GM12878 (cell line): ENCODE measurements at regions not wholly inside any gene's neighbourhood (a gene's known extent, or its start where the extent isn't known, plus 50 kb on each side); places are given as distances from the start of the nearest gene placed in this dataset.

Source experiments
- ATAC-seq: fragments of 200-7000 bp; cut with Tn5 transposase; 3 replicates; pipeline ENCODE4 v1.9.1; 2020; ENCODE audit warnings: mild to moderate bottlenecking, moderate library complexity
- BruUV-seq: library from RNA; stranded (reverse); fragments of 400-500 nt; replicated peaks from 2 replicates; lab custom pipeline; 2021; lab: Mats Ljungman, UMichigan
- CTCF ChIA-PET: fragments of 300-600 bp; sonication (Branson Sonifier 250); formaldehyde crosslinking; extraction: SDS; loops from one replicate; lab custom pipeline; 2021; ENCODE audit warnings: inconsistent platforms; lab: Yijun Ruan, JAX
- POLR2A ChIA-PET: fragments of 350-600 bp; formaldehyde crosslinking; extraction: SDS; loops from one replicate; lab custom pipeline; 2021; ENCODE audit warnings: inconsistent platforms; lab: Charles Lee
- RAD21 ChIA-PET: fragments of 300-600 bp; sonication (Branson Sonifier 250); formaldehyde crosslinking; loops from one replicate; lab custom pipeline; 2023; ENCODE audit warnings: antibody characterized with exemption; ENCODE audit not compliant: unreplicated experiment; lab: Charles Lee
- SMC1A ChIA-PET: fragments of 300-600 bp; sonication (Branson Sonifier 250); formaldehyde crosslinking; loops from one replicate; lab custom pipeline; 2023; ENCODE audit not compliant: unreplicated experiment, uncharacterized antibody; lab: Charles Lee
- DNase-seq: peaks from one replicate; pipeline ENCODE4 v3.0.0-alpha.2; 2011; ENCODE audit warnings: low read depth, low spot score
- FAIRE-seq: peaks from 3 replicates; lab custom pipeline; 2011; peaks lifted over from hg19 to GRCh38; lab: Jason Lieb, UNC
- H2AFZ ChIP-seq: 2 replicates; pipeline ENCODE4 v1.6.0; 2011; ENCODE audit warnings: low read depth, low read length, control low read depth; ENCODE audit not compliant: control insufficient read depth
- H3K27ac ChIP-seq: 2 replicates; pipeline ENCODE4 v1.5.1; 2011; ENCODE audit warnings: control low read depth; ENCODE audit not compliant: control insufficient read depth, insufficient read depth
- H3K27me3 ChIP-seq, 2 experiments: replicated peaks in 1 of 2; 2 replicates each; pipeline versions ENCODE4 v1.6.0 to v1.6.1; 2011; ENCODE audit warnings: low read length in 1 of 2; ENCODE audit not compliant: control insufficient read depth in 2 of 2, insufficient read depth in 2 of 2
- H3K36me3 ChIP-seq, 2 experiments: 2 replicates each; pipeline ENCODE4 v1.5.1; 2011; ENCODE audit warnings: low read length in 1 of 2; ENCODE audit not compliant: control insufficient read depth in 2 of 2, insufficient read depth in 2 of 2
- H3K4me1 ChIP-seq: 2 replicates; pipeline ENCODE4 v1.6.1; 2011; ENCODE audit warnings: mild to moderate bottlenecking, low read length, moderate library complexity, mixed read lengths; ENCODE audit not compliant: control insufficient read depth, insufficient read depth
- H3K4me2 ChIP-seq: 2 replicates; pipeline ENCODE4 v1.6.0; 2011; ENCODE audit warnings: control low read depth; ENCODE audit not compliant: control insufficient read depth, insufficient read depth
- H3K4me3 ChIP-seq: fragments of 200-600 bp; sonication (generic); 2 replicates; pipeline ENCODE4 v1.5.1; 2016
- H3K79me2 ChIP-seq: 2 replicates; pipeline ENCODE4 v1.6.0; 2011; ENCODE audit warnings: low read length; ENCODE audit not compliant: control insufficient read depth, insufficient read depth
- H3K9ac ChIP-seq: 2 replicates; pipeline ENCODE4 v1.8.0; 2011; ENCODE audit warnings: low read length, control low read depth, mixed read lengths; ENCODE audit not compliant: control insufficient read depth, insufficient read depth
- H3K9me3 ChIP-seq: replicated peaks from 3 replicates; pipeline ENCODE4 v1.5.1; 2011; ENCODE audit warnings: mild to moderate bottlenecking, low read length; ENCODE audit not compliant: control insufficient read depth, insufficient read depth
- H4K20me1 ChIP-seq: 2 replicates; pipeline ENCODE4 v1.6.0; 2011; ENCODE audit not compliant: control insufficient read depth, insufficient read depth
- PKNOX1 ChIP-seq: fragments of 450-650 bp; IDR thresholded peaks from 2 replicates; pipeline ENCODE4 v1.6.1; 2016; ENCODE audit warnings: mild to moderate bottlenecking
- RUNX3 ChIP-seq: IDR thresholded peaks from 2 replicates; pipeline ENCODE4 v1.6.1; 2012; ENCODE audit warnings: low read length, inconsistent platforms
- ZBTB4 ChIP-seq: fragments of 450-650 bp; formaldehyde crosslinking; IDR thresholded peaks from 2 replicates; pipeline ENCODE4 v1.4.0; 2022; ENCODE audit warnings: mild to moderate bottlenecking, moderate library complexity
- WGBS: methylation state at CpG from one replicate; pipeline ENCODE4 v1.1.6; 2016; ENCODE audit warnings: low lambda C conversion rate; ENCODE audit not compliant: insufficient replicate concordance, insufficient coverage; ENCODE audit errors: missing lambda C conversion rate; 5-methylcytosine and 5-hydroxymethylcytosine counted together
- in situ Hi-C: fragments of 300-500 bp; cut with MboI; formaldehyde crosslinking; loops from 9 replicates; pipeline ENCODE4 v1.14.3; 2018; ENCODE audit warnings: mixed read lengths
- intact Hi-C: fragments of 100-400 bp; cut with micrococcal nuclease; formaldehyde crosslinking; loops from one replicate; pipeline ENCODE4 v1.14.2; 2022; ENCODE audit not compliant: unreplicated experiment

- FAIRE-seq (no peak), ATAC-seq (no peak)
These were observed 236.9 kb downstream of the EPM2A start for GRCh38 chr6:145498425-145498824.

More at GRCh38 chr6:145498425-145498824, 236.9 kb downstream of the EPM2A start:
- peak; percentile 51 for TF ChIP-seq PKNOX1
- TF ChIP-seq RUNX3 = peak; percentile 34; the same call in 1 of the 2 replicates
- TF ChIP-seq ZBTB4 (CRISPR knock-in tag) = no peak
- CTCF ChIA-PET = no interaction called here
- Histone ChIP-seq H3K79me2 (no peaks in the 10 kb centered on the region), H3K9ac (no peak overlapping the region), H2AFZ (no peak overlapping the region), H3K27me3 (no peaks in the 10 kb centered on the region; a peak in 1 of 4 replicates), H3K4me3 (no peak overlapping the region), H3K36me3 (no peaks in the 10 kb centered on the region), H3K4me1 (no peaks in the 10 kb centered on the region), H3K9me3 (no peaks in the 10 kb centered on the region; the same call in 2 of the 3 replicates), H3K4me2 (no peak overlapping the region), H3K27ac (no peak overlapping the region), H4K20me1 (no peaks in the 10 kb centered on the region)
- RAD21 ChIA-PET = no interaction called here
- no peak for DNase-seq
- POLR2A ChIA-PET = no interaction called here
- WGBS = 0% methylated on average over 4 of the region's 4 CpGs
- intact Hi-C loops = no loop called here
- in situ Hi-C loops = no loop called here
- BruUV-seq = no TSS peak
- SMC1A ChIA-PET = no interaction called here
